ENCODE measurements at regions not wholly inside any gene's neighbourhood (a gene's known extent, or its start where the extent isn't known, plus 50 kb on each side); places are given as distances from the start of the nearest gene placed in this dataset.

DNA sequence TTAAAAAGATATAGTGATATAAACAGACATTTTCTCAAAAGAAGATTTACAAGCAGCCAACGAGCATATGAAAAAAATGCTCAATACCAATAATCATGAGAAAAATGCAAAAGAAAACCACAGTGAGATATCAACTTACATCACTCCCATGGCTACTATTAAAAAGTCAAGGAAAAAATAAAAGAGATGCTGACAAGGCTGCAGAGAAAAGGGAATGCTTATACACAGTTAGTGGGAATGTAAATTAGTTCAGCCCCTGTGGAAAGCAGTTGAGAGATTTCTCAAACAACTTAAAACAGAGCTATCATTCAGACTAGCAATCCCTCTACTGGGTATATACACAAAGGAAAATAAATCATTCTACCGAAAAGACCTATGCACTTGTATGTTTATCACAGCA is 97.1 kb upstream of the CARD18 start:
- TF ChIP-seq, protein P1, sequence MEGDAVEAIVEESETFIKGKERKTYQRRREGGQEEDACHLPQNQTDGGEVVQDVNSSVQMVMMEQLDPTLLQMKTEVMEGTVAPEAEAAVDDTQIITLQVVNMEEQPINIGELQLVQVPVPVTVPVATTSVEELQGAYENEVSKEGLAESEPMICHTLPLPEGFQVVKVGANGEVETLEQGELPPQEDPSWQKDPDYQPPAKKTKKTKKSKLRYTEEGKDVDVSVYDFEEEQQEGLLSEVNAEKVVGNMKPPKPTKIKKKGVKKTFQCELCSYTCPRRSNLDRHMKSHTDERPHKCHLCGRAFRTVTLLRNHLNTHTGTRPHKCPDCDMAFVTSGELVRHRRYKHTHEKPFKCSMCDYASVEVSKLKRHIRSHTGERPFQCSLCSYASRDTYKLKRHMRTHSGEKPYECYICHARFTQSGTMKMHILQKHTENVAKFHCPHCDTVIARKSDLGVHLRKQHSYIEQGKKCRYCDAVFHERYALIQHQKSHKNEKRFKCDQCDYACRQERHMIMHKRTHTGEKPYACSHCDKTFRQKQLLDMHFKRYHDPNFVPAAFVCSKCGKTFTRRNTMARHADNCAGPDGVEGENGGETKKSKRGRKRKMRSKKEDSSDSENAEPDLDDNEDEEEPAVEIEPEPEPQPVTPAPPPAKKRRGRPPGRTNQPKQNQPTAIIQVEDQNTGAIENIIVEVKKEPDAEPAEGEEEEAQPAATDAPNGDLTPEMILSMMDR (IDR thresholded peaks at IDR 0.05): no peak
- no peak for TF ChIP-seq POLR2A (IDR thresholded peaks at IDR 0.05)

Data from lower leg skin (tissue), 3 donors.